ENCODE measurements at regions not wholly inside any gene's neighbourhood (a gene's known extent, or its start where the extent isn't known, plus 50 kb on each side); places are given as distances from the start of the nearest gene placed in this dataset.

GRCh38 chr10:9994131-9994530, 1023.5 kb upstream of the CELF2 start:
- H3K27me3 ChIP-seq: no peaks in the 10 kb centered on the region
- no peaks in the 10 kb centered on the region for H3K36me3 ChIP-seq
- H3K4me2 ChIP-seq: no peak overlapping the region
- H3K4me1 ChIP-seq: no peaks in the 10 kb centered on the region
- H3K9ac ChIP-seq: no peak overlapping the region
- H3K27ac ChIP-seq: no peak overlapping the region
- no peak overlapping the region for H3K4me3 ChIP-seq
- TF ChIP-seq Cebpa-rat (IDR thresholded peaks at IDR 0.05): no peak
- H4K20me1 ChIP-seq: no peaks in the 10 kb centered on the region
- H3K9me3 ChIP-seq (replicated peaks in 1 of 11): peaks cover 8 to 16% (median 13%) of the 10 kb centered on the region in 11 experiments; a peak in 21 of 22 replicates

GRCh38 chr10:9999627-10000026, 1018.0 kb upstream of the CELF2 start:
- no peak overlapping the region for H3K4me2 ChIP-seq
- no peaks in the 10 kb centered on the region for H3K27me3 ChIP-seq
- H3K36me3 ChIP-seq: no peaks in the 10 kb centered on the region
- H3K4me1 ChIP-seq: peaks cover 0 to 10% (median 8%) of the 10 kb centered on the region in 10 experiments; a peak in 15 of 20 replicates
- TF ChIP-seq Cebpa-rat (IDR thresholded peaks at IDR 0.05): no peak
- H3K4me3 ChIP-seq: no peak overlapping the region
- no peaks in the 10 kb centered on the region for H4K20me1 ChIP-seq
- no peak overlapping the region for H3K9ac ChIP-seq
- no peak overlapping the region for H3K27ac ChIP-seq
- peaks cover 8 to 18% (median 13%) of the 10 kb centered on the region in 11 experiments; a peak in 21 of 22 replicates for H3K9me3 ChIP-seq (replicated peaks in 1 of 11)

- H3K9ac ChIP-seq: peak overlapping the region in 1 of 11 experiments; percentile 47; a peak in 1 of 22 replicates
- no peaks in the 10 kb centered on the region for H3K27me3 ChIP-seq
- no peak overlapping the region for H3K4me3 ChIP-seq
- H4K20me1 ChIP-seq: no peaks in the 10 kb centered on the region
- no peaks in the 10 kb centered on the region for H3K36me3 ChIP-seq
- H3K4me1 ChIP-seq: peaks cover 0 to 42% (median 29%) of the 10 kb centered on the region in 10 experiments; a peak in 16 of 20 replicates
- no peak; a peak in 2 of 22 replicates for TF ChIP-seq Cebpa-rat (IDR thresholded peaks at IDR 0.05)
- H3K9me3 ChIP-seq (replicated peaks in 1 of 11): no peaks in the 10 kb centered on the region
- peak overlapping the region in 9 of 11 experiments; percentile 10 to 72 (median 57); a peak in 16 of 22 replicates for H3K4me2 ChIP-seq
- peak overlapping the region in 3 of 11 experiments; percentile 2 to 53 (median 14); a peak in 4 of 22 replicates for H3K27ac ChIP-seq
Measured at GRCh38 chr10:10007957-10008356, 1009.7 kb upstream of the CELF2 start.

- Histone ChIP-seq H3K4me1 (peaks cover 0 to 26% (median 15%) of the 10 kb centered on the region in 10 experiments; a peak in 16 of 20 replicates), H4K20me1 (no peaks in the 10 kb centered on the region), H3K27me3 (no peaks in the 10 kb centered on the region), H3K36me3 (no peaks in the 10 kb centered on the region), H3K9me3 (replicated peaks in 1 of 11) (no peaks in the 10 kb centered on the region), H3K27ac (no peak overlapping the region), H3K4me2 (no peak overlapping the region), H3K4me3 (no peak overlapping the region), H3K9ac (no peak overlapping the region)
- TF ChIP-seq Cebpa-rat (IDR thresholded peaks at IDR 0.05): no peak
Measured at GRCh38 chr10:10010397-10010796, 1007.3 kb upstream of the CELF2 start.

GRCh38 chr10:10014846-10015245, 1002.8 kb upstream of the CELF2 start:
- Histone ChIP-seq H3K4me2 (no peak overlapping the region), H3K36me3 (no peaks in the 10 kb centered on the region), H4K20me1 (no peaks in the 10 kb centered on the region), H3K4me3 (no peak overlapping the region), H3K9ac (no peak overlapping the region), H3K27ac (no peak overlapping the region), H3K4me1 (no peaks in the 10 kb centered on the region), H3K9me3 (replicated peaks in 1 of 11) (no peaks in the 10 kb centered on the region; a peak in 1 of 22 replicates), H3K27me3 (no peaks in the 10 kb centered on the region)
- TF ChIP-seq Cebpa-rat (IDR thresholded peaks at IDR 0.05): no peak

GRCh38 chr10:10017716-10018115, 1000.0 kb upstream of the CELF2 start:
- no peaks in the 10 kb centered on the region for H3K36me3 ChIP-seq
- H3K27ac ChIP-seq: no peak overlapping the region
- H3K4me3 ChIP-seq: no peak overlapping the region
- H3K9me3 ChIP-seq (replicated peaks in 1 of 11): peaks cover 0 to 4% (median 0%) of the 10 kb centered on the region in 11 experiments; a peak in 3 of 22 replicates
- no peaks in the 10 kb centered on the region for H3K4me1 ChIP-seq
- H4K20me1 ChIP-seq: no peaks in the 10 kb centered on the region
- no peak overlapping the region for H3K9ac ChIP-seq
- TF ChIP-seq Cebpa-rat (IDR thresholded peaks at IDR 0.05): no peak
- H3K27me3 ChIP-seq: no peaks in the 10 kb centered on the region
- H3K4me2 ChIP-seq: no peak overlapping the region

GRCh38 chr10:10020945-10021344, 996.7 kb upstream of the CELF2 start:
- Histone ChIP-seq H3K9me3 (replicated peaks in 1 of 11) (peaks cover 8 to 19% (median 16%) of the 10 kb centered on the region in 11 experiments; a peak in 21 of 22 replicates), H3K36me3 (no peaks in the 10 kb centered on the region), H3K27ac (no peak overlapping the region), H3K4me2 (no peak overlapping the region), H3K27me3 (no peaks in the 10 kb centered on the region), H3K4me1 (no peaks in the 10 kb centered on the region), H3K4me3 (no peak overlapping the region), H4K20me1 (no peaks in the 10 kb centered on the region), H3K9ac (no peak overlapping the region)
- no peak for TF ChIP-seq Cebpa-rat (IDR thresholded peaks at IDR 0.05)

GRCh38 chr10:10032991-10033390, 984.7 kb upstream of the CELF2 start:
- no peak overlapping the region for H3K27ac ChIP-seq
- no peak overlapping the region for H3K4me2 ChIP-seq
- H3K4me3 ChIP-seq: no peak overlapping the region
- H4K20me1 ChIP-seq: no peaks in the 10 kb centered on the region
- H3K4me1 ChIP-seq: no peaks in the 10 kb centered on the region
- H3K9me3 ChIP-seq (replicated peaks in 1 of 11): no peaks in the 10 kb centered on the region
- H3K36me3 ChIP-seq: no peaks in the 10 kb centered on the region
- no peak overlapping the region for H3K9ac ChIP-seq
- H3K27me3 ChIP-seq: no peaks in the 10 kb centered on the region
- TF ChIP-seq Cebpa-rat (IDR thresholded peaks at IDR 0.05): no peak

GRCh38 chr10:10038348-10038747, 979.3 kb upstream of the CELF2 start:
- no peak overlapping the region for H3K27ac ChIP-seq
- no peak overlapping the region for H3K9ac ChIP-seq
- H3K36me3 ChIP-seq: no peaks in the 10 kb centered on the region
- peaks cover 0 to 15% (median 10%) of the 10 kb centered on the region in 10 experiments; a peak in 16 of 20 replicates for H3K4me1 ChIP-seq
- H3K4me3 ChIP-seq: no peak overlapping the region
- no peaks in the 10 kb centered on the region for H3K27me3 ChIP-seq
- no peaks in the 10 kb centered on the region for H4K20me1 ChIP-seq
- H3K9me3 ChIP-seq (replicated peaks in 1 of 11): no peaks in the 10 kb centered on the region
- no peak for TF ChIP-seq Cebpa-rat (IDR thresholded peaks at IDR 0.05)
- no peak overlapping the region for H3K4me2 ChIP-seq

GRCh38 chr10:10039595-10039994, 978.1 kb upstream of the CELF2 start:
- Histone ChIP-seq H3K27ac (no peak overlapping the region), H3K9me3 (replicated peaks in 1 of 11) (peaks cover 0 to 3% (median 0%) of the 10 kb centered on the region in 11 experiments; a peak in 1 of 22 replicates), H4K20me1 (no peaks in the 10 kb centered on the region), H3K4me3 (no peak overlapping the region), H3K36me3 (no peaks in the 10 kb centered on the region), H3K9ac (no peak overlapping the region), H3K27me3 (no peaks in the 10 kb centered on the region), H3K4me1 (peaks cover 0 to 21% (median 12%) of the 10 kb centered on the region in 10 experiments; a peak in 16 of 20 replicates), H3K4me2 (no peak overlapping the region)
- no peak for TF ChIP-seq Cebpa-rat (IDR thresholded peaks at IDR 0.05)
